Activated CD4-positive, alpha-beta T cell treated with anti-CD3 and anti-CD28 coated beads for 24 hours (primary cell): ENCODE measurements at regions not wholly inside any gene's neighbourhood (a gene's known extent, or its start where the extent isn't known, plus 50 kb on each side); places are given as distances from the start of the nearest gene placed in this dataset.

ENCODE experiments used
- DNase-seq, 2 donors: peaks; one replicate each; pipeline ENCODE4 v3.0.0-alpha.2; 2020; ENCODE audit warnings: low read depth in 2 of 2

GRCh38 chr4:14560577-14560976 lies 441.7 kb upstream of the CPEB2 start:
- DNase-seq, result no peak

DNA sequence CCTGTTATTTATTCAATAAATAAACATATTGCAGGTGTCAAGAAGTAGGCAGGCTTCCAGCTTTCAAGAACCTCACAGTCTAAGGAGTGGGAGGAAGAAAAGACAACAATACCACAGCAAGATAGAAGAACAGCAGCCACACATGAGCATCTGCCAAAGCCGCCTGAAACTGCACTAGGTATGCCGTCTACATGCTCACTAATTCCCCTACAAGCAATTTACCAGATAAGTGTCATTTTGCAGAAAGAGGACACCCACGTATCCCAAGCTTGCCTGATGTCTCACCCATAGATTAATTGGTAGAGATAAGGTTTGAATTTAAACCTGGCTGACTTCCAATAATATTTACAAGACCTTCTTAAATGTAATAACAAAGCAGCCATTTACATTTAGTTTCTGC lies 439.4 kb upstream of the CPEB2 start:
- no peak for DNase-seq

- DNase-seq, result no peak
Observed at GRCh38 chr4:14564281-14564680, 438.0 kb upstream of the CPEB2 start.

GRCh38 chr4:14566518-14566917 lies 435.8 kb upstream of the CPEB2 start:
- DNase-seq, result no peak

DNA sequence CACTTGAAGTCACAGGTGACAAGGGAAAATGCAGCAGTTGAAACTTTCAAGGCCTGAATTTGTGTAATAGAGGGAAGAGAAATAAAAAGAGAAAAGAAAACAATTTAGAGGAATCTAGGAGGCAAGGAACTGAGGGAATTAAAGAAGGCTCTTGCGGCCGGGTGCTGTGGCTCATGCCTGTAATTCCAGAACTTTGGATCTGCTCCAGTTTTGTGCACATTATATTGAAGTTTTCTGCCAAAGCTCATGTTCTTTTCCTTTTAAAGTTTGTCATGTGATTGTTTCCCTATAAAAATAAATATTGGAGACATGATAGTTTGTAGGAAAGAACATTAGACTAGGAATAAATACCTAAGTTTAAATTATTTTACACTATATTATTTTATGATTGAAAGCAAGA lies 433.9 kb upstream of the CPEB2 start:
- no peak for DNase-seq

- no peak for DNase-seq
Observed at GRCh38 chr4:14575289-14575688, 427.0 kb upstream of the CPEB2 start.

GRCh38 chr4:14575919-14576318 lies 426.4 kb upstream of the CPEB2 start:
- DNase-seq, result no peak

- DNase-seq, result no peak
Observed at GRCh38 chr4:14580061-14580460, 422.2 kb upstream of the CPEB2 start.

DNA sequence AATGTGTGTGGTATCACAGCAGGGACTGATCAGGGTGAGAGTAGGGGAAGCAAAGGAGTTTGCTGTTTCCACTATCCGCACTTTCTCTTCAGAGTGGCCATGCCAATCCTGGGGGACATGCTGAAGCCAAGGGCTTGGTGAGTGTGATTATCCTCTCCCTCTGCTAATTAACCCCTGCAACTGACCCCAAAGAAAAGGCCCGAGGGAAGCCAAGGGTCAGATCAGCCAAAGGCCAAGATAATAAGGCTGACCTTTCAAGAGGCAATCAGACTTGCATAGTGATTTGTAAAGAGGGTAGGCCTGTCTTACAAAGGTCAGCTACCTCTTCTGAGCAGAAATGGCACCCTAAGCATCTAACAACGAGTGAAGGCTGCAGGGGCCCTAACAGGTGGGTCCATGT lies 420.5 kb upstream of the CPEB2 start:
- no peak for DNase-seq

- no peak for DNase-seq
Observed at GRCh38 chr4:14582677-14583076, 419.6 kb upstream of the CPEB2 start.

DNA sequence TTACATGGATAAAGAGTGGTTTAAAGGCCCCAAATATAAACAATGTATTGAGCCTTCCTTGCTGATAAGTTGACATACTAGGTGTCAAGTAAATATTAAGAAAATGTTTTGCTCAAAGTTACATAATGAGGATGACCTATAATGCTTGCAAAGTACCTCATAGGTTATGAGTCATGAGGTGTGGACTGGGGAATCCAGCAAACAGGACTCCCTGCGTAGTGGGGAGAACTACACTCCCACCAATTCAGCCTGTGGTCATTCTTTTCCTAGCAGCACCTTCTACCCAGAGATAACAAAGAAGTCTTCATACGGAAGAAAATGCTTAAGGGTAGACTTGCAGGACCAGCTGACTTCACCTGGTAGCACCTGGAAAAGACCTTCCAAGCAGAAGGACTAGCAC lies 418.9 kb upstream of the CPEB2 start:
- no peak for DNase-seq

DNA sequence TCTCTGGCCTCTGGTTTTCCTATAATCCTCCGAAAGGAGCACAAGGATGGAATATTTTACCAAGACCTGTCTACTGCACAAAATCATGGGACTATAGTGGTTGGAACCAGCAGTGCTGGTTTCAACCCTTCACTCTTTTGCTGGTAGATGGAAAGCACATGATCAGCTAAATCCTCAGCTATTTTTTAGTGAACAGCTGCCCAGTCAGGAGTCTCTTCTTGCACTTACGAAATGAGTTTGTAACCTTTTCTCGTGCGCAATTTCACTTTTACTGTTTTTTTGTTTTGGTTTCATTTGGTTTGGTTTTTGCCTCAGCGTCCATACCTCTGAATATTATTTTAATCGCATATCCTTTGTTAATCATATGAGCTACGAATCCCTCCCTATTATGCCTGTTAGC lies 418.5 kb upstream of the CPEB2 start:
- no peak for DNase-seq

- DNase-seq, result no peak
Observed at GRCh38 chr4:14592950-14593349, 409.3 kb upstream of the CPEB2 start.

GRCh38 chr4:14596028-14596427 lies 406.3 kb upstream of the CPEB2 start:
- DNase-seq, result no peak

DNA sequence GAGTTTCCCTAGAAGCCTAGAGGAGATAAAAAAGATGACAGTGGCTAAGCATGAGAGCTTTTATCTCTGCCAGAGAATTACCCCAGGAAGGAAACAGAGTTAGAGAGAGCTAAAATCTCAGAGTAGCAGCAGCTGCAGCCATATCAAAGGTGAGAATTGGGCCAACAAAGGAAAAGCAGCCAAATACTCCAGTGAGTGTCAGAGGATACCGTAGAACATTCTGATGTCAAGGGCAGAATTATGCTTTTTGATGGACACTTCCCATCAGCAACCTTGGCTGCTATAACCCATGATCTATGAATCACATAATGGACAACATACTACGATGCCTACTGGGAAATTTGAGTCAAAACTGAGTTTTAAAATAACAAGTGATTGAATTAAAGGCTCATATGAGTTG lies 405.8 kb upstream of the CPEB2 start:
- DNase-seq, result no peak

DNA sequence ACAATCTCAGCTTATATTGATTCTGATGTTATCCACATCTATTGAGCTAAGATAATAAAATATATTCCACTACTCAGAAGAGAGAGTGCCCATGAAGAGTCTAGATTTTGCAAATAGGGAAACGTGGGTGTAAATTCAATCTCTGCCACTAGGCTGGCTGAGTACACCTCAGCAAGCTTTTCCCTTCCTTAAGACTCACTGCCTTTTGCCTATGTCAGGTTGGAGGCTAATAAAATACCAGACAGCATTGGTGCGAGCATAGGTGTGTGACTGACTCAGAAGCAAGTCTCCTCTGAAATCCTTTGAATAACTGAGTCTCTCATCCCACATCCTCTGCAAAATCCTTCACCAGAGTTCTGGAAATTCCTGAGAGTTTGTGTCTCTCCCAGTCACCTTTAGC lies 405.4 kb upstream of the CPEB2 start:
- no peak for DNase-seq

DNA sequence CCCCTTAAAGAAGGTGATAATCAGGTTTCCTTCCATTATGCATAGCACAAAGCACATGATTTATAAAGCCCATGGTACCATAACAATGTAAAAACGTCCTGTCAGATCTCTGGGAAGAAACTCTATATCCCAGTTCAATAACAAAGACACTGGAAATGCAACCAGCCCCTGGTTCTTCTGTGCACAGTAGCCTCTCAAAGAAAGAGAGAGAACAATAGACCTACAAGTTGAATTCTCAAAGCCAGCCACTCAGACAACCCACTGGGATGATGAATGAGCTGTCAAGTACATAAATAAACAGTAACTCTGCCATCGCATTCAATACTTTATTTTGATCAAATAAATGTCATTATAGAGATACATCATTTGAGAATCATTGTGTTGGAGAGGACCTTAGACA lies 400.1 kb upstream of the CPEB2 start:
- DNase-seq, result no peak

DNA sequence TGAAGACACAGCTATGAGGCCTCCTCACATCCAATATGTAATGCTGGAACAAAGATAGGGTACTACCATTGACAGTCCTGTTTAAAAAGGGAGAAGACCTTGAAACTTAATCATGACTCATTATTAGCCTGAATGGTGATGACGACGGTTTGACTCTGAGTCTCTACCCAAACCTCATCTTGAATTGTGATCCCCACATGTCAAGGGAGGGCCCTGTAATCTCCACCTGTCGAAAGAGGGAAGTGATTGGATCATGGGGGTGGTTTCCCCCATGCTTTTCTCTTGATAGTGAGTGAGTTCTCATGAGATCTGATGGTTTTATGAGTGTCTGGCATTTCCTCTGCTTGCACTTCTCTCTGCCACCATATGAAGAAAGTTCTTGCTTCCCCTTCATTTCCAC lies 395.3 kb upstream of the CPEB2 start:
- no peak for DNase-seq

GRCh38 chr4:14607578-14607977 lies 394.7 kb upstream of the CPEB2 start:
- DNase-seq, result no peak

DNA sequence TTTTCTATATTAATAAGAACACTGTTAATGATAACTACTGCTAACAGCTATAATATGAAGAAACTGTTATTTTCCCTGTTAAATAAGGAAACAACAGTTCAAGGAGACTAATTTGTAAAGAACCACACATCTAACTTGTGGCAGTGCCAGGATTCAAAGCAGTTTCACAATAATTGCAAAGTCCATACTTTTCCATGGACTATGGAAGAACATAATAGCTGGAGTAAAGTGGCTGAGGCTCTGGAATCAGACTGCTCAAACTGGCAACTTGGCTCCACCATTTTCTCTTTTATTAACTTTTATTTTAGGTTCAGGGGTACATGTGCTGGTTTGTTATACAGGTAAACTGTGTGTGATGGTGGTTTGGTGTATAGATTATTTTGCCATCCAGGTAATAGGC lies 393.7 kb upstream of the CPEB2 start:
- no peak for DNase-seq

GRCh38 chr4:14614840-14615239 lies 387.4 kb upstream of the CPEB2 start:
- DNase-seq, result no peak

DNA sequence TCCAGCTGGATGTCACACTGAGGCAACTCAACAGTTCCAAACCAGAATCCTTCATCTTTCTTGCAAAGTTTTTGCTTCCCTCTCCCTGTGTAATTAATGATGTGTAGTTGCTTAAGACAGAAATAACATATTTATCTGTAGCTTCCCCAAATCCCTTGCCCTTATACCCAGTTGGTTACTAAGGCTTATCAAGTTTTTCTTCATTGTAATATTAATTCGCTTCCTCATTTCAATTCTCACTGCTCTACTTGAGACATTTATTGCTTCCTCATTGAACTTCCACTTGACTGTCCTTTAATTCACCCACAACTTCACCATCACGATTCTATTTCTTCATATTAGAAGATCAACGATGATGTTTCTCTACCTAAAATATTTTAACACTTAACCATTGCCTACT lies 386.6 kb upstream of the CPEB2 start:
- DNase-seq, result no peak

DNA sequence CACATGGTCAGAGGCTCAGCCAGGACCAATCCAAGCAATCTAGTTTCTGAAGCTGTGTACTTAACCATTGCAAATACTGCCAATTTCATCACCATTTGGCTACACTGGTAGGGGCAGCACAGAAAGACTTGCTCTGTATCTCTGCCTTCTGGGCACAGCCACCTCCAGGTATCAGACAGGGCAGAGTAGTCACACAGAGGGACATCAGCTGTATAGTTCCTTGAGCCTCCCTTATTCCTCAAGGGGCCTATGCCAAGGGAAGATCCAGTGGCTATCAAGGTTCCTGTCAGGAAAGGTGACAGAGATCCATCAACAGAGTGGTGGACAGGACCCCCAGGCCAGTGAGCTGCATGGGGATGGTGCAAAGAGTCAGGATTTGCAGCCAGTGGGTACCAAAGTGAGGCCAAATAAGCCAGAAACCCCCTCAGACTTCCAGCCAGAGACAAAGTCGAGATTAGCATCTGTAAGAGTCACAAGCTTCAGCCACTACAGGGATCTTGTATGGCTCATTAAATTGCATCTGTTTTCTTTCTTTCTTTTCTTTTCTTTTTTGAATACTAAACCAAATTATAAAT lies 381.6 kb upstream of the CPEB2 start:
- no peak for DNase-seq

- no peak for DNase-seq
Observed at GRCh38 chr4:14621731-14622463, 380.4 kb upstream of the CPEB2 start.
